Suppressor macrophage (primary cell): ENCODE measurements at regions not wholly inside any gene's neighbourhood (a gene's known extent, or its start where the extent isn't known, plus 50 kb on each side); places are given as distances from the start of the nearest gene placed in this dataset.
A peak's percentile ranks its signal among the peaks of the same experiment; 100 is the strongest.

Source experiments
- DNase-seq, 4 experiments: peaks; one replicate each; pipeline ENCODE4 v3.0.0-alpha.2; 2020 to 2022

DNA sequence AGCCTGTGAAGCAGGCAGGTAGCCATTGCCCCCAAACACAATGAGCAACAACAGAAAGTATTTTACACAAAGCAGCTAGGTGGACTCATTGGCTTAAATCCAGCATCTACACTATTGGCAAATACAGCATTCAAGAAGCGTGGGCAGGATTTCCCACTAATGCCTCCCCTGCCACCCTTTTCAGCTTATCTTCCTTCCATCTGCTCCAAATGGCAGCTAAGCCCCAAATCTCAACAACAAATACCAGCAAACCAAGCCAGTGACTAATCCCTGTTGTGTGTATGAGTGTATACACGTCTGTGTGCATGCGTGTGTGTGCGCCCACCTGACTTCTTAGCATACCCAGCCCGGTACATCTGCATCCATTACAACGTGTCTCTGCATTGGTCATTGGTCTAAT lies 151.2 kb upstream of the WWC1 start:
- no peak for DNase-seq

DNA sequence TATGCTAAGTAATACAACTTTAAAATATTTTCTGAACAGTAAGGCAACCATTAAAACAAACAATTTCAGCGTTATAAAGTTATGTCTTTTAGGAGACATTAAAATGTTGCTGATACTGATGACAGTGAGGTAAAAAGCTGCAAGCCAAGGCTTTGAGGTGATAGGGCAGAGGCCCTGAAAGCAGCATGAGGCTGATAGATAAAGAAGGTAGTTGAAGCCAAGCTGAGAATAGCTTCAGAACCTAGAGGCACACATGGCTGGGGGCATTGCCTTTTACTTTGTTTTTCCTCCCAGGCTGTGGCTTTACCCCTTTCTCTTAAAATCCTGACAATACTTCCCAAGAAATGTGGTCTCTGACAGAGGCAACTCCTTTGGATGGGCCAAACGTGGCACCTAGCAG lies 149.0 kb upstream of the WWC1 start:
- no peak for DNase-seq

DNA sequence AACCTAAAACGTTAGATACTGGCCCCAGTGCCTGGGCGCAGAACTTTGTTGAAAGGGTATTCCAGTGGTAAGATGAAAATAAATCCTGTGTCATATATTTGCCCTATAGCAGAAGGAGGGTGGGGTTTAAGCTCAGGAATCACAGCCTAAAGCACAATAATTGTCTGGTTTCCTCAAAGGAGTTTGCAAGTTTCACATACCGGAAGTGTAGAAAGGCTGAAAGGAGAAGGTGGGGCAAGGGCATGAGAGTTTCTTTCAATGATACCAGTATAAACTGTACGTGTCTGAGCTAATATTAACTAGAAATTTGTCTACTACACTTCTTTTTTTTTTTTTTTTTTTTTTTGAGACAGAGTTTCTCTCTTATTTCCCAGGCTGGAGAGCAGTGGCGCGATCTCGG lies 147.9 kb upstream of the WWC1 start:
- DNase-seq, result peak; percentile 29 to 67 (median 56)

DNA sequence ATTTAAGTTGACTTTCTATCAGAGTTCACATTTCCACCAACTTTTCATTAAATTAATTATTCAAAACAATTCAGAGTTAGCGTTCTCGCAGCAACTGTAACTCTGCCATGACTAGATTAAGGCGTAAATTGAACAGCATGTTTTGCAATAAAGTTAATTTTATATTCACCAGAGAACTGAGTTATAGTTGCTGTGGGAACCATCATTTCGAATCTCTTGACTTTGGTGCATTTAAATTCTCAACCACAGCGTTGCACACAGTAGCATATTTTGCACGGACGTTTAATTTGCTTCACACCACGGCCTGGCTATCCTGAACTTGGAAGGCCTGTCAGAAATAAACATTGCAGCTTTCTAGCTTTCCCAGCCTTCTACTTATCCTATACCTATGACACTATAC lies 144.3 kb upstream of the WWC1 start:
- no peak for DNase-seq

DNA sequence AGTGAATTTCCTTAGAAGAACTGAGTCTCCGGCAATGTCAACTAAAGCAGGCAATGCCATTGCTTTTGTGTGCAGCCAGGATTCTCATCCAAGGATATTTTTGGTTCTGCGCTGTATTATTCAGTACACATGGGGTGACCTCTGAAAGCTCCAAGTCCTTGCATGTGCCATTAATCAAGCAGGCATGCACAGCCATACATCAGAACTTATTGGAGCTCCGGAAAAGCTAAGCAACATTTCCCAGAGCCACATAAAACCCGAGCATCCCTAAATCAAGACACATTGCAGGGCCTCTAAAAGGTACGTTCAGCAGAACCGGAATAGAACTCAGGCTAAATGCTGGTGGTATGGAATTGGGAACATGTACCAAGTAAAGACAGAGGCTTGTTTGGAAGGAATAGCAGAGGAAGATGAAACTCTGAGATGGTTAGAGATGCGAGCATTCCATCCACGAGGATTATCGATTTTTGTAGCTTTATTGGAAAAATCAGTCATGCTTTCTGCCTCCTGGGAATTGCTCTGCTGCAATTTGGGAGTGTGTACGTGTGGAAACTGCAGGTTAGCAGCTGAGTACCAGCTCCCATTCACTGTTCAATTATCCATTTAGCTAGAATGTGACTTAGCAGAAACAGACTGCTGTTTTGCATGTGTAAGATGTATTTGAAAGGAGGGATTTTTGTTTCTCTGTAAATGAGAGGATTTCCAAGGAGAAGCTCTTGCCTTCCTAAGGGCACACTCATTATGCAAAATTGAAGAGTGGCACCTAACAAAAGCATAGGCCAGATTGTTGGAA lies 143.7 kb upstream of the WWC1 start:
- DNase-seq, result no peak

DNA sequence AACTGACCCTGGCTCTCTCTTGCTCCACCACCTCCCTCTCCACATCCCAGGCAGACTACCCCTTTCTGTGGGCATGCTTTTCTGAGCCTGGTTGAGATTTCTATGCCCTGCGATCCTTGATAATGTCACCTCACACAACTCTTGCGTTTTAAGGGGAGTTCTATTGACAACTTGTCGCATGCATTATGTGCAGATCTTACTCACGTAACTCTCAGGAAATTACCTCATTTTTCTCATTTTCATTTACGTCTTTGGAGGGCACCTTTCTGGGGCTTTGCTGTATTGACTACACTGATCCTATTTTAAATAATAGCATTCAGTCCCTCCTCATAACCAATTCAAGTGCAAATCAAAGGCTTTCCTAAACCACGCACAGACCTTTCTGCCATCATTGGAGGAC lies 140.4 kb upstream of the WWC1 start:
- DNase-seq, result no peak

DNA sequence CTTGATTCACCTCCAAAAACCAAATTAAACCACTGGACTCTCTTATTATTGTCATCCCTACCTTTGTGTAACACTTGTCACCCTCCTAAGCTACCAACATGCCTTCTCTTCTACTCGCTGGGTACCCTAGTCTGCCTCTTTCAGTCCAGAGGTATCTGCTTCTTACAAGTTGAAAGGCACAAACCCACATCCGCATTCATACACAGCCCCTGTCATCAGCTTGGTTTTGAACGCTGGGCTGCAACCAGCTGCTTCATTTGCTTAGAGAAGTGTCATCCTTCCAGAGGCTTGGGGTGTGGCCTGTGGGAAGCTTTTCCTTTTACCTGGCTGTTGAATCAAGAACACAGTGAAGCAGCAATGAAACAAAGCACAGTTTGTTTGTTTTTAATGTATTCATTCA lies 138.8 kb upstream of the WWC1 start:
- no peak for DNase-seq

DNA sequence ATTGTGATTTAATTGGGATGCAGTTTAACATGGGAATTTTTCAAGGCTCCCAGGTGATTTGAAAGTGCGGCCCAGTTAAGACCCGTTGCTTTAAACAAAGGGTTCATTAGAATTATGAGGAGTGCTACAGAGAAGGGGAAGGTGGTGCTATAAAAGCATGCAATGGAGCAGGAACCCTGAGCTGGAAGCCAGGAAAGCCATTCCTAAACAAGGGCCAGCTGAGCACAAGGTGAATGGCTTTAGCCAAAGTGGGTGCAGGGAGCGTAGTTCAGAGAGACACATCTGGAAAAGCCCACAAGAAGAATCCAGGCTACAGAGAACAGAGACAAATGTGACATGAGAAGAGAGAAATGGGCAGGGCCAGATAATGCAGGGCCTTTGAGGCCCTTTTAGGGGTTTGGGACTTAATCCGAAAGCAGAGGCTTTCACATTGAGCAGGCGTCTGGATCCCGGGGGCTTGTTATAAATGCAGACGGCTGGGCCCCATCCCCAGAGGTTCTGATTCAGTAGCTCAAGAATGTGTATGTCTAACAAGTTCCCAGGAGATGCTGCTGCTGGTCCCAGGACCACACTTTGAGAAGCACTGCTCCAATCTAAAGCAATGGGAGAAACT lies 138.1 kb upstream of the WWC1 start:
- DNase-seq, result no peak

DNA sequence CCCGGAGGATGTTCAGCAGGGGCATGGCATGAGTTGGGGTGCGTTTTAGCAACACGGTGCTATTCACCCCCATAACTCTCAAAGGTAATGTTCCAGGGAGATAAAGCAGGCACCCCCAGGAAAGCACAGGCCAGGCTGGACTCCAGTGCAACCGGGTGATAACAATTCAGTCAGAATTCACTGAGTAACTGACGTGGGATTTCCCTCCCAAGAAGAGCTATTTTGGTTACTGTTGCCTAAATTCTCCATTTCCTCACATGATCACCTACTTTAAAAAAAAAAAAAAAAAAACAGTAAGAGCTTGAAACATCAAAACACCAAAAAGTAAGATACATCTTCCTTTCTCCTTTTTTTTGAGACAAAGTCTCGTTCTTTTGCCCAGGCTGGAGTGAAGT lies 137.6 kb upstream of the WWC1 start:
- no peak for DNase-seq

DNA sequence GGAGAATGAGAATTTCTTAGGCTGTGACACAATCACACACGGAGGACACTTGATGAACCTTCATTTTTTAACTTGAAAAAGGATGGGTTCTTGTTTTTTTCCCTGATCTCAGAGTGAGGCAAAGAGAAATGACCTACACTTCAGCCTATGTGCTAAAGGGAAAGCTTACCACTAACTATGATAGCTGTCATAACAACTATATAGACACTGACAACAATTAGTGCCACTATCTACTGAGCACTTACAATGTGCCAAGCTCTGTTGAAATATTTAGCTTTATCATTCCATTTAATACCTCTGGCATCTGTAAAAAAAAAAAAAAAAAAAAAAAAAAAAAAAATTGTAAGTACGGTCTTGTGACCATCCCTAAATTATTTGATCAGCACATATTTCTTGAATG lies 135.9 kb upstream of the WWC1 start:
- DNase-seq, result no peak

DNA sequence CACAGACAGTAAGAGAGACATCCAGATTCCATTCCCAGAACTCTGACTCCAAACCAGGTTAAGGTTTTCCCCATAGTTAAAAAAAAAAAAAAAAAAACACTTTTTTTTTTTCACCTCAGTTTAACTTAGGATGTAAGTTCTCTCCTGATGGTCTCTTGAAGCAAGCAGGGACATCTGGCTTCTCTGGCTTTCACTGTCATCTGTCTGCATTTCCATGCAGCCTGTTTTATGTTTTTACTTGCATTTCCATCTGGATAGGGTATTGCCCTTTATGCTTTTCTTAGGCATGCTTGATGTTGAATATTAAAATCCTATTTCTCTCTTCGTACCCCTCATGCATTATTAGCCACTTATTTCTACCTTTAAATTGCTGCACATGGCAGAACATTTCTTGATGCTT lies 135.3 kb upstream of the WWC1 start:
- no peak for DNase-seq

DNA sequence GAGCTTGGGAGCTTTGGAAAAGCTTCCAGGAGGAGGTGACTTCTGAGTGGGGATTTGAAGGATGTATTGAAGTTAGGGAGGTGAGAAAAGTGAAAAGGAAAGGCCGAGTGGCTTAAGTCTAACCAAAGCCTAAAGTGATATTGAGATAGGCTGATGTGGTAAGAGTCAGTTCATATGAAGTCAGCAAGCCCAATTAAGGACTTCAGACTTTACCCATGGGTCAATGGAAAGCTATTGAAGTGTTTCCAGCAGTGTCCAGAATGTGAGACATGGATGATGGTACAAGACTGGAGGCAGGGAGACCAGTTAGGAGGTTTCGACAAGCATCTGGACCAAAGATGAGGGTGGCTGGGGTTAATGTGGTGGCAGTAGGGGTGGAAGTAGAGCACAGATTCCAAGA lies 134.3 kb upstream of the WWC1 start:
- DNase-seq, result no peak

DNA sequence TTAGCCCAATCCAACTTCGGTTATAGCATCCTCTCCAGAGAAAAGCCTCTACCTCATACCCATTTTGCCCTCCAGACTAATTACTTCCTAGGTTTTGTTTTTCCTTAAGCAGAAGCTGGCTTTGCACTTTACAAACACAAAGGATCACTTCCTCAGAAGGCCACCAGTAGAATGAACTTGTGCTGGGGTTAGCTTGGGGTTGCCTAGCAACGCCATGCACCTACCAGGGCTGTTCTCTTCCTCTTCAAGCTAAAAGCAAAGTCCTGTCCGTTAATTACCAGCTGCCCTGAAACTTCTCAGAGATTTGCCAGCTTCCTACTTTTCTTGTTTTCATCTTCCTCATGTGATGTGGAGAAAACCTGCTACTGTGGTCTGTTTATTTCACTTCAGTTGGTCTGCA lies 132.0 kb upstream of the WWC1 start:
- DNase-seq, result peak; percentile 75 to 93 (median 86)

DNA sequence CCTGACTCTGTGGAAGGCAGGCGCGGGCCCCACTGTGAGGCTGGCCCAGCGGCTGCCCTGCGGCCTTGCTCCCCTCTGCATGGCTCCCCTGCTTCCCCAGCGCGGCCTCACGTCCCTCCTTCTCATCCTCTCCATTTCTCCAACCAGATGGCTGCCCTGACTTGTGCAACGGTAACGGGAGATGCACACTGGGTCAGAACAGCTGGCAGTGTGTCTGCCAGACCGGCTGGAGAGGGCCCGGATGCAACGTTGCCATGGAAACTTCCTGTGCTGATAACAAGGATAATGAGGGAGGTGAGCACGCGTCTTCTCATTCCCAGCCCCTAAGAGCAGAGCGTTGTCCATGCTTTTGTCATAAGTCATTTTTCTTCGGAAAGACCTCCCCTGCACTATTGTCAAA lies 129.0 kb upstream of the WWC1 start:
- no peak for DNase-seq

DNA sequence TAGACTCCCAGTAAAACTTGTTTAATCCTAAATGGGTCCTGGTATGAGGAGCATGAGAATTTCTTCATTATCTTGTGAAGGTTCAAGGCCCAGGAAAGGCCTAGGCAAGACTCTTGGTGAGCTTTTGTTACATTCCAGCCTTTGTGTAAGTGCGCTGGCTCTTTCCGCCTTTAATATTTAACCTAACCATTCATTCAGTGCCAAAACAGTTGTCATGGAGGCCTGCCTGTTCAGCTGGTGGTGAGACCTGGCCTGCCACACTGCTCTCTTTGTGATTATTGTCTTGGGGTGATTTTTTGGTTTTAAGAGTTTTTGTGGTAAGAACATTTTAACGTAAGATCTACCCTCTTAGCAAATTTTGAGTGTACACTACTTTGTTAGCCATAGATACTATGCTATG lies 127.5 kb upstream of the WWC1 start:
- no peak for DNase-seq

DNA sequence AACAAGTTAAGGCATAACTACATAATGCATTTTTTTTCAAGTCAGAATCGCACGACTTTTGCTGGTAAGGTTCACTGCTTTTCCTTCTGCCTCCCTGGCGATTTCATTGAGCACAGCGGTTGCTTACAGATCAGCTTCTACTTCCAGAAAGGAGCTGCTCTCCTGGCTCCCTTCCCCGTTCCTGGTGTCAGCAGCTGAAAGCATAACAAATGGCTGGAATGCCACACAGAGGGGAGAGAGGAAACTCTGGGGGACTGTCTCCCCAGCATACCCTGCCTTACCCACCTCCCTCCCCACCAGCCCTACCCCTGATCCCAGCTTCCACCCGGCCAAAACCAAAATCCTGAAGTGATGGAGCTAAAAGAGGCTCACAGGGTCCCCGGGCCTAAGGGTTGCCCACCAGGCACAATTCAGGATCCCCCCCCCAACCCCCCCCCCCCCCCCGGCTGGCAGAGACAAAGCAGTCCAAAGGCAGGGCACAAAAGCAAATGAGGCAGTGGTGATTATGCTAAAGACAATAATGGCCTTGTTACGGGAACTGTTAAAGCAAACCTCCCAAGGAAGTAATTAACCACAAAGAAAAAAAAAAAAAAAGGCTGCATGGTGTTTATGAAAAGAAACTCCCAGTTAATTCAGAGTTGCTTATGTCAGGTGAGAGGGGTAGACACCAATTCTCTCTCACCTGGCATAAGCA lies 126.1 kb upstream of the WWC1 start:
- no peak for DNase-seq

DNA sequence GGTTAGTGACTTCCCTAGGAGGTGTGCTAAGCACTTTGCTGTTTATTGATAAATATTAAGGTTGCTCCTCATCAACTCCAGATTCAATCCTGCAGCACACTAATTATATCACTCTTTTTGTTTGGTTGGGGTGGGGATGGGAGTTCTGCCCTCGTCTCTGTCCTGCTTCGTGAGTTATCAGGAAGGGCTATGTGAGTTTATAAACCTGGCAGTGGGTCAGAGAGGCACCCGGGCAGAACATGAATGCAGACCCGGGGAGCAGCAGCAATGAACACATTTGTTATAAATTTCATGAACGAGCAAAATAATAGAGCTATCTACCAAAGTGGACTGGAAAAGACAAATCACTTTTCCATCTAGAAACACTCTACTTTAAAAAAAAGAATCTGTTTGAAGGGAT lies 125.5 kb upstream of the WWC1 start:
- no peak for DNase-seq

DNA sequence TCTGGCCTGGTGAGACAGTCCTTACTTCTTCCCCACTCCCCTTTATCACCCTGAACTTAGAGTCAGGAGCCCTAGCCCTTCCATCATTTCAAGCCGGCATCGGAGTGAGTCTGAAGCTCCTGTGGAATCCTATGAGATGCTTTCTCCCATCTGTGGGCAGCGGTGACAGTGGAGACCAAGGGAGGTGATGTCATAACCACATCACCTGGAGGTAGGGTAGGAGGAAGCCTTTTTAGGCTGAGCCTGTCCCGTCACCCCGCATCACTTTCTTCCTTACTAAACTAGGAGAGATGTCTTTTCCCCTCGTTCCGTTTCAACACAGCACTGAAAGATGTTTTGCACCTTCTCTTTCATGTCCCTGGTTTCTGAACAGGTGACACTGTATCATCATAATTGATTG lies 124.1 kb upstream of the WWC1 start:
- no peak for DNase-seq

DNA sequence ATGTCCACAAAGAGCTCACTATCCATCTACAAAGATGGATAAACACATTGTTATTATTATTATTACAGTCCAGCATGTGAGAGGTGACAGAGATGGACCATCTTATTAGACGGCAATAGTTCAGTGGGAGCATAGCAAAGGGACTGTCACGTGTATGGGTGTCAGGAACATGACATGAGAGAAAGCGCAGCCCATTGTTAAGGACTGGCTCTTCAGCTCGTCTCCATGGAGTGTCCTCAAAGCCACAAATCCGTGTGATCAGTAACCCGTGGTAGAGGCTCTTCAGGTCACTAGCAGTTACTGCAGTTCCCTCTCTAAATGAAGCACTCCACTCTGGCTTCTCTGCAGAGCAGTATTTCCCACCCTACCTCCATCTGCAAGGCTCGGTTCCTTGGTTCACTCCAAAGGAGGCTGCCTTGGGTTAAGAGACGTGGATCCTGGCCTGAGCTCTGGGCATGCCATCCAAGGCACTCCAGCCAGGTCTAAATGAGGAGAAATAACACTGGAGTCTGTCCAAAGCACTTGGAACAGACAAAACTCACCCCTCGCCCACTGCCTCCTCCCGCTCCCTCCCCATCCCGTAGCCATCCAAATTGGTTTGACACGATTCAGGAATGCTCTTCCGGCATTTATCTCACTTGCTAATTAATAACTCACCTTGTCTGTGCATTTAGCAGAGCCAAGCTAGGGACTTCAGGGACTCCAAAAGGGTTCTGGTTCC lies 122.3 kb upstream of the WWC1 start:
- no peak for DNase-seq

DNA sequence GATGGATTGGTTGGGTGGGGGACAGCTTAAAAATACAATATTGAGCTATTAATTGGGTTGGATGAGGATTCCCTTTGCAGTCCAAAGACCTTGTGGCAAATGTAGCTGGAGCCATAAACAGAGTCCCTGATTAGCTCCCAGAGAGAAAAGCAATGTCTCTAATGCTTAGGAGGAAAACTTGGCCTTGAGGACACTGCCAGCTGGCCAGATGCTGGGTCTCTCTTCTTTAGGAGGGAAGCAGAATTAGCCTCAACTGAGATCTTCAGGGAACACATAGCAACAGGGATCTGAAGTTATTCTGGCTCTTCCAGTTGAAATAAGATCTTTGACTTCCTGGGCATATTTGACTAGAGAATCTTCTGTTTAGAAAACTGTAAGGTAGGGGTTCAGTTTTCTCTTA lies 121.7 kb upstream of the WWC1 start:
- no peak for DNase-seq

DNA sequence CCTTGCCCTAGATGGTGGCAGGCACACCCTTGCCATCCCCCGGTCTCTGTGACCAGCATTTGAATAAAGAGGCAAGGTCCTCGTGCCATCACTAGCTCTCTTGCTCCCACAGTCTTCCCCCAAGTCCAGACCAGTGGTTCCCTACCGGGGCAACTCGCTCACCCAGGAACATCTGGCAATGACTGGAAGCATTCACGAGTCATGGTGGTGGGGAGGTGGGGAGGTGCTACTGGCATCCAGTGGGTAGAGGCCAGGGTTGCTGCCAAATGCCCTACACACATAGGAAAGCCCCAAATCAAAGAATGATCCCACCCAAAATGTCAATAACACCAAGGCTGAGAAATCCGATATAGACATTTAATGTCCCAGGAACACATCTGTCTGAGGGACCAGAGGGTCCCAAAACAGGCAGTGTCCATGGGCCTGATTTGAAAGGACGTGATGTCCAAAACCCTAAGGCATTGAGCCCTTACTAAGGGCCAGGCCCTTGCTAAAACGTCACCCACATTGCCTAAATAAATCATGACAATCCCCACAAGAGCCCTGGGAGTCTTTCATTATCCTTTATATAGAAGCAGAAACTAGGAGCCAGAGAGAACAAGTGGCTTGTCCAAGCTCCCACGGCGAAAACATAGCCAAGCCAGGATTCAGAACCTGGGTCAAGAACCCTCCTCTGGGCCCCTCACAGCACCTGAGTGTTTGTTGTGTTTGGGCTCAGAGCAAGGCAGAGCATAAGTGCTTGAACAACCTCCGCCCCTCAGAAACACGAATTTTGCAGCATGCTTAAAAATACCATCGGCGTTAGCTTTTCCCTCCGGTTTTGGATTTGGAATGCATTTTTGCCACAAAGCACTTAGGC lies 119.3 kb upstream of the WWC1 start:
- no peak for DNase-seq

DNA sequence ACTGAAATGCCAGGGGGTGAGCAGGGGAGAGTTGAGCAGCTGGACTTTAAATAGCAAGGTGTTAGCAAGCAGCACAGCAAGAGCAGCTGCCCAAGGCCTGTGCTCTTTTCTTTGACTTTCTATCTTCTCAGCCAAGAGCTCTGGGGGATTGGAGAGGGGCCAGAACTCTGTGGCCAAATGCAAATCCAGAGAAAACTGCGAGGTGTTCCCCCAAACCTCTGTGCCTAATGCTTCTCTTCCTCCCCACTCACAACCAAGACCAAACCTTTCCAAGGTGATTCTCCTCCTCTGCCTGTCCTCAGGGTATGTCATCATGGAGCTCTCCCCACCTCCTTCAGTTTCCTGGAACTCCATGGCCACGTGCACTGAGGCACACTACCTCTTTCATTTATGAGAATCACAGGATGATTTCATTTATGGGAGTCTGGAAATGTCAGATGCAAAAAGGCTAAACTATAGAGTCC lies 118.7 kb upstream of the WWC1 start:
- no peak for DNase-seq
